Smooth muscle cell (in vitro differentiated cells): ENCODE measurements at regions not wholly inside any gene's neighbourhood (a gene's known extent, or its start where the extent isn't known, plus 50 kb on each side); places are given as distances from the start of the nearest gene placed in this dataset.
"Not testable (repeated sequence)": the region's sequence is repeated elsewhere in the genome, so short reads cannot be mapped to it uniquely, and the experiment has no call there.

Experiments
- DNase-seq: peaks from one replicate; lab custom pipeline; 2025; ENCODE audit not compliant: unreplicated experiment; lab: John Stamatoyannopoulos, UW
- H2AFZ ChIP-seq: fragments of 200-600 bp; sonication (generic); 2 replicates; pipeline ENCODE4 v1.6.0; 2016; ENCODE audit warnings: antibody characterized with exemption, low read depth, mild to moderate bottlenecking
- H3F3A ChIP-seq: fragments of 200-600 bp; sonication (generic); 2 replicates; pipeline ENCODE4 v1.6.0; 2017; ENCODE audit warnings: antibody characterized with exemption, low read depth
- H3K27ac ChIP-seq: fragments of 200-600 bp; sonication (generic); 2 replicates; pipeline ENCODE4 v1.5.1; 2016; ENCODE audit warnings: low read depth, mild to moderate bottlenecking
- H3K27me3 ChIP-seq: fragments of 200-600 bp; sonication (generic); 2 replicates; pipeline ENCODE4 v1.6.1; 2016; ENCODE audit warnings: low read depth, mild to moderate bottlenecking
- H3K36me3 ChIP-seq: fragments of 200-600 bp; sonication (generic); 2 replicates; pipeline ENCODE4 v1.5.1; 2016; ENCODE audit warnings: low read depth
- H3K4me1 ChIP-seq: fragments of 200-600 bp; sonication (generic); 2 replicates; pipeline ENCODE4 v1.5.1; 2016; ENCODE audit warnings: low read depth
- H3K4me2 ChIP-seq: fragments of 200-600 bp; sonication (generic); 2 replicates; pipeline ENCODE4 v1.6.0; 2016; ENCODE audit warnings: mild to moderate bottlenecking
- H3K4me3 ChIP-seq: fragments of 200-600 bp; sonication (generic); 2 replicates; pipeline ENCODE4 v1.5.1; 2016; ENCODE audit warnings: mild to moderate bottlenecking
- H3K79me2 ChIP-seq: fragments of 200-600 bp; sonication (generic); 2 replicates; pipeline ENCODE4 v1.6.0; 2016; ENCODE audit warnings: low read depth, mild to moderate bottlenecking
- H3K9ac ChIP-seq: fragments of 200-600 bp; sonication (generic); 2 replicates; pipeline ENCODE4 v1.6.0; 2016; ENCODE audit warnings: low read depth
- H3K9me3 ChIP-seq: fragments of 200-600 bp; sonication (generic); replicated peaks from 2 replicates; pipeline ENCODE4 v1.5.1; 2016; ENCODE audit warnings: low read depth
- H4K20me1 ChIP-seq: fragments of 200-600 bp; sonication (generic); 2 replicates; pipeline ENCODE4 v1.6.0; 2016; ENCODE audit warnings: low read depth
- CTCF ChIP-seq: fragments of 200-600 bp; sonication (generic); IDR thresholded peaks from 2 replicates; pipeline ENCODE4 v1.5.1; 2017; ENCODE audit warnings: borderline replicate concordance, mild to moderate bottlenecking, antibody characterized with exemption; ENCODE audit not compliant: insufficient read depth, poor library complexity, severe bottlenecking
- WGBS: methylation state at CpG from one replicate; pipeline ENCODE4 v1.1.7; 2016; ENCODE audit warnings: low lambda C conversion rate; 5-methylcytosine and 5-hydroxymethylcytosine counted together

DNA sequence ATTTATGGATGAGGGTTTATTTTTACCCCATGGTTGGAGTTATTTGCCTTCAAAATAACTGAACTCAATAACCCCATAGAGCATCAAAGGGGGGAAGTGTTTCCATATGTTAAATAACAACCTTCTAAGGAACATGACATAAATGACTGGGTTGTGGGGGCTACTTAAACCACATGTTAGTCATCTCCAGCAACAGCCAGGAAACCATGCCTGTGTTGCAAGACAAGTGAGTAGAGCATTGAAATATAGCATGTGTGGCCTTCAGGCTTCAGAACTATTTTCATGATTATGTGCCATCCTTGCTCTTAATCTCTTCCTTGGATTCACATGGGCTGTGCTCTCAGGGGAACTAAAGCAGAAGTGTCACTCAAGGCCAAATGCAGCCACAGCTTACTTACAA is 431.2 kb downstream of the AGTPBP1 start:
- H3K4me3 ChIP-seq: no peak overlapping the region
- TF ChIP-seq CTCF: no peak
- no peaks in the 10 kb centered on the region for H4K20me1 ChIP-seq
- H3K4me2 ChIP-seq: no peak overlapping the region
- peaks cover 8% of the 10 kb centered on the region for H3K9me3 ChIP-seq
- no peak overlapping the region for H3K27ac ChIP-seq
- H3F3A ChIP-seq: no peaks in the 10 kb centered on the region
- no peak overlapping the region for H2AFZ ChIP-seq
- DNase-seq: no peak
- no peaks in the 10 kb centered on the region for H3K4me1 ChIP-seq
- H3K9ac ChIP-seq: no peak overlapping the region
- no peaks in the 10 kb centered on the region for H3K36me3 ChIP-seq
- no peaks in the 10 kb centered on the region for H3K27me3 ChIP-seq
- no peaks in the 10 kb centered on the region for H3K79me2 ChIP-seq

GRCh38 chr9:85303757-85304134 is 438.0 kb downstream of the AGTPBP1 start:
- no peaks in the 10 kb centered on the region for H3K79me2 ChIP-seq
- H3K36me3 ChIP-seq: no peaks in the 10 kb centered on the region
- no peaks in the 10 kb centered on the region for H4K20me1 ChIP-seq
- H3F3A ChIP-seq: no peaks in the 10 kb centered on the region
- H3K27ac ChIP-seq: no peak overlapping the region
- H3K9ac ChIP-seq: no peak overlapping the region
- no peak for DNase-seq
- H3K9me3 ChIP-seq: no peaks in the 10 kb centered on the region
- H3K4me3 ChIP-seq: no peak overlapping the region
- no peak overlapping the region for H3K4me2 ChIP-seq
- WGBS: 92% methylated on average over 4 of the region's 4 CpGs
- no peak overlapping the region for H2AFZ ChIP-seq
- TF ChIP-seq CTCF: no peak
- H3K27me3 ChIP-seq: peaks cover 9% of the 10 kb centered on the region
- no peaks in the 10 kb centered on the region for H3K4me1 ChIP-seq

GRCh38 chr9:85302938-85303756 is 438.6 kb downstream of the AGTPBP1 start:
- H3K27me3 ChIP-seq: peaks cover 9% of the 10 kb centered on the region
- no peaks in the 10 kb centered on the region for H4K20me1 ChIP-seq
- H3K9ac ChIP-seq: no peak overlapping the region
- WGBS: 92% methylated on average over 7 of the region's 7 CpGs
- DNase-seq: no peak
- no peaks in the 10 kb centered on the region for H3K79me2 ChIP-seq
- no peak for TF ChIP-seq CTCF
- no peaks in the 10 kb centered on the region for H3K4me1 ChIP-seq
- no peaks in the 10 kb centered on the region for H3K9me3 ChIP-seq
- H3K36me3 ChIP-seq: no peaks in the 10 kb centered on the region
- H3K4me3 ChIP-seq: no peak overlapping the region
- H3K4me2 ChIP-seq: no peak overlapping the region
- no peak overlapping the region for H2AFZ ChIP-seq
- no peak overlapping the region for H3K27ac ChIP-seq
- H3F3A ChIP-seq: no peaks in the 10 kb centered on the region

GRCh38 chr9:85298499-85298898 is 443.3 kb downstream of the AGTPBP1 start:
- H3K9ac ChIP-seq: no peak overlapping the region
- WGBS: 93% methylated on average over 4 of the region's 4 CpGs
- H3K27me3 ChIP-seq: peaks cover 9% of the 10 kb centered on the region
- no peaks in the 10 kb centered on the region for H3K79me2 ChIP-seq
- no peaks in the 10 kb centered on the region for H4K20me1 ChIP-seq
- DNase-seq: no peak
- TF ChIP-seq CTCF: no peak
- no peak overlapping the region for H2AFZ ChIP-seq
- no peak overlapping the region for H3K4me3 ChIP-seq
- H3K4me1 ChIP-seq: no peaks in the 10 kb centered on the region
- no peak overlapping the region for H3K27ac ChIP-seq
- H3K9me3 ChIP-seq: peaks cover 4% of the 10 kb centered on the region
- no peaks in the 10 kb centered on the region for H3K36me3 ChIP-seq
- no peaks in the 10 kb centered on the region for H3F3A ChIP-seq
- no peak overlapping the region for H3K4me2 ChIP-seq

- not testable (repeated sequence) for H3K4me1 ChIP-seq, H3K4me2 ChIP-seq, H3K79me2 ChIP-seq, H2AFZ ChIP-seq, H4K20me1 ChIP-seq, H3K4me3 ChIP-seq, H3K9ac ChIP-seq, H3K27ac ChIP-seq, H3K36me3 ChIP-seq, DNase-seq, H3F3A ChIP-seq, H3K9me3 ChIP-seq
- peaks cover 23% of the 10 kb centered on the region for H3K27me3 ChIP-seq
- WGBS: 88% methylated on average over 5 of the region's 5 CpGs
Measured at GRCh38 chr9:85295244-85295643, 446.5 kb downstream of the AGTPBP1 start.
